ENCODE measurements at regions not wholly inside any gene's neighbourhood (a gene's known extent, or its start where the extent isn't known, plus 50 kb on each side); places are given as distances from the start of the nearest gene placed in this dataset.

DNA sequence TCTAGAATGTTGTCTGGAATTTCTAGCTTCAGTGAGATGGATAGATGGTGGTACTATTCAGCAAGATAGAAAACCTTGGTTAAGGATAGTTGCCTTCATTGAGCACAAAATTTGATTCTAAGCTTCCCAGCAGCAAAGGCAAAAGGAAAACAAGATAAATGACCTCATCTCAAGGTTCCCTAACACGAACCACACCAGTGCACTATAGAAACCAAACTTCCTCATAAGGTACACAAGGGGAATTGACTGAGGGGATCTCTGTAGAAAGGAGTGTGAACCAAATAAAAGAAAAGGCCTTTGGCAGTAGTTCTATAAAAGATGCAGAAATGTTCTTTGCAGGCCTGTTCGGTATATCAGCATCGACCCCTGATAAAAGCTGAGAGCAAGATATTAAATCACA is 288.9 kb downstream of the SHQ1 start:
- Histone ChIP-seq H3K36me3 (ENCODE audit: control insufficient read depth in 4 of 4, insufficient read depth in 4 of 4, low read length in 4 of 4) (no peaks in the 10 kb centered on the region), H3K9me3 (ENCODE audit: control insufficient read depth in 4 of 4, insufficient read depth in 3 of 4, low read length in 3 of 4) (peaks cover 0 to 5% (median 3%) of the 10 kb centered on the region in 4 donors), H3K9ac (ENCODE audit: insufficient read depth in 1 of 2, low read length in 2 of 2) (no peak overlapping the region), H3K4me1 (ENCODE audit: control insufficient read depth in 5 of 5, insufficient read depth in 5 of 5, low read length in 5 of 5) (no peaks in the 10 kb centered on the region), H3K27ac (ENCODE audit: low read depth in 1 of 2, low read length in 1 of 2) (no peak overlapping the region), H3K4me3 (no peak overlapping the region), H3K27me3 (ENCODE audit: control insufficient read depth in 3 of 3, insufficient read depth in 3 of 3, low read length in 2 of 3) (no peaks in the 10 kb centered on the region)
- 67 to 77% methylated on average over 3 of the region's 3 CpGs for WGBS, 2 donors
- no peak for TF ChIP-seq CTCF (IDR thresholded peaks at IDR 0.05; ENCODE audit: control extremely low read depth, extremely low read depth)
- ATAC-seq (ENCODE audit: insufficient read depth, low FRiP score), result no peak
- no peak for DNase-seq

GRCh38 chr3:72558001-72558400 is 290.2 kb downstream of the SHQ1 start:
- ATAC-seq (ENCODE audit: insufficient read depth, low FRiP score), result no peak
- Histone ChIP-seq H3K9ac (ENCODE audit: insufficient read depth in 1 of 2, low read length in 2 of 2) (no peak overlapping the region), H3K36me3 (ENCODE audit: control insufficient read depth in 4 of 4, insufficient read depth in 4 of 4, low read length in 4 of 4) (no peaks in the 10 kb centered on the region), H3K4me1 (ENCODE audit: control insufficient read depth in 5 of 5, insufficient read depth in 5 of 5, low read length in 5 of 5) (no peaks in the 10 kb centered on the region), H3K4me3 (no peak overlapping the region), H3K27me3 (ENCODE audit: control insufficient read depth in 3 of 3, insufficient read depth in 3 of 3, low read length in 2 of 3) (no peaks in the 10 kb centered on the region), H3K27ac (ENCODE audit: low read depth in 1 of 2, low read length in 1 of 2) (peak overlapping the region in 1 of 2 donors; percentile 62), H3K9me3 (ENCODE audit: control insufficient read depth in 4 of 4, insufficient read depth in 3 of 4, low read length in 3 of 4) (peaks cover 0 to 5% (median 3%) of the 10 kb centered on the region in 4 donors)
- WGBS, 2 donors, result 51 to 75% methylated on average over 3 of the region's 3 CpGs
- TF ChIP-seq CTCF (IDR thresholded peaks at IDR 0.05; ENCODE audit: control extremely low read depth, extremely low read depth), result no peak
- no peak for DNase-seq

- TF ChIP-seq CTCF (IDR thresholded peaks at IDR 0.05; ENCODE audit: control extremely low read depth, extremely low read depth), result no peak
- DNase-seq, result no peak
- ATAC-seq (ENCODE audit: insufficient read depth, low FRiP score), result no peak
- Histone ChIP-seq H3K4me3 (no peak overlapping the region), H3K9ac (ENCODE audit: insufficient read depth in 1 of 2, low read length in 2 of 2) (no peak overlapping the region), H3K4me1 (ENCODE audit: control insufficient read depth in 5 of 5, insufficient read depth in 5 of 5, low read length in 5 of 5) (no peaks in the 10 kb centered on the region), H3K36me3 (ENCODE audit: control insufficient read depth in 4 of 4, insufficient read depth in 4 of 4, low read length in 4 of 4) (no peaks in the 10 kb centered on the region), H3K27me3 (ENCODE audit: control insufficient read depth in 3 of 3, insufficient read depth in 3 of 3, low read length in 2 of 3) (no peaks in the 10 kb centered on the region), H3K27ac (ENCODE audit: low read depth in 1 of 2, low read length in 1 of 2) (no peak overlapping the region), H3K9me3 (ENCODE audit: control insufficient read depth in 4 of 4, insufficient read depth in 3 of 4, low read length in 3 of 4) (peaks cover 0 to 5% (median 1%) of the 10 kb centered on the region in 4 donors)
- 94 to 96% methylated on average over 4 of the region's 4 CpGs for WGBS, 2 donors
Measured at GRCh38 chr3:72555714-72556113, 292.5 kb downstream of the SHQ1 start.

DNA sequence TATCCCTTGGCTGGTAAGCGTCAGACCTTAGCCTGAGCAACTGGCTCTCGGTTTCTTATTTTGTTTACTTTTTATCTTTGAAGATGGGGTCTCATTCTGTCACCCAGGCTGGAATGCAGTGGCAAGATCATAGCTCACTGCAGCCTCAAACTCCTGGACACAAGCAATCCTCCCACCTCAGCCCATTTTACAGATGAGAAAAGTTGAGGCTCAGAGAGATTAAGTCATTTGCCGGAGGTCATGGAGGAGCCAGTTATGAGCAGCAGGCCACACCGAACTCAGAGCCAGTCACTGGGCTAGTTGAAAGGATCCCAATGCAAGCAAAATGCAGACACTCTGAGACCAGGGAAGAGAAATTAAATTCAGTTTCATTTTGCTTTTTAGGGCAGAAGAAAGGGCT is 293.6 kb downstream of the SHQ1 start:
- ATAC-seq (ENCODE audit: insufficient read depth, low FRiP score) (no peak), DNase-seq (no peak)
- Histone ChIP-seq H3K4me3 (no peak overlapping the region), H3K4me1 (ENCODE audit: control insufficient read depth in 5 of 5, insufficient read depth in 5 of 5, low read length in 5 of 5) (no peaks in the 10 kb centered on the region), H3K9ac (ENCODE audit: insufficient read depth in 1 of 2, low read length in 2 of 2) (no peak overlapping the region), H3K27me3 (ENCODE audit: control insufficient read depth in 3 of 3, insufficient read depth in 3 of 3, low read length in 2 of 3) (no peaks in the 10 kb centered on the region), H3K36me3 (ENCODE audit: control insufficient read depth in 4 of 4, insufficient read depth in 4 of 4, low read length in 4 of 4) (no peaks in the 10 kb centered on the region), H3K27ac (ENCODE audit: low read depth in 1 of 2, low read length in 1 of 2) (no peak overlapping the region), H3K9me3 (ENCODE audit: control insufficient read depth in 4 of 4, insufficient read depth in 3 of 4, low read length in 3 of 4) (peaks cover 0 to 5% (median 1%) of the 10 kb centered on the region in 4 donors)
- WGBS, 2 donors, result 82 to 97% methylated on average over 4 of the region's 4 CpGs
- no peak for TF ChIP-seq CTCF (IDR thresholded peaks at IDR 0.05; ENCODE audit: control extremely low read depth, extremely low read depth)
